Coronary artery (tissue), 2 donors: ENCODE measurements at regions not wholly inside any gene's neighbourhood (a gene's known extent, or its start where the extent isn't known, plus 50 kb on each side); places are given as distances from the start of the nearest gene placed in this dataset.

Experiments used
- DNase-seq: peaks from one replicate; pipeline ENCODE4 v3.0.0-alpha.2; 2017; ENCODE audit warnings: low spot score
- H3K27ac ChIP-seq, 2 donors: fragments of 200-600 bp; sonication (generic); one replicate each; pipeline ENCODE4 v1.5.1; 2016 to 2019
- H3K4me3 ChIP-seq: fragments of 200-600 bp; sonication (generic); 2 replicates; pipeline ENCODE4 v1.5.1; 2016; ENCODE audit warnings: mild to moderate bottlenecking, moderate library complexity
- TF ChIP-seq, protein P1 (sequence below): fragments of 200-600 bp; sonication (generic); IDR thresholded peaks from one replicate; pipeline ENCODE4 v1.5.1; 2019; ENCODE audit warnings: antibody characterized with exemption

GRCh38 chr7:125568799-125569198, 639.2 kb upstream of the POT1 start:
- Histone ChIP-seq H3K4me3 (no peak overlapping the region), H3K27ac (no peak overlapping the region)
- DNase-seq = no peak
- TF ChIP-seq, protein P1, sequence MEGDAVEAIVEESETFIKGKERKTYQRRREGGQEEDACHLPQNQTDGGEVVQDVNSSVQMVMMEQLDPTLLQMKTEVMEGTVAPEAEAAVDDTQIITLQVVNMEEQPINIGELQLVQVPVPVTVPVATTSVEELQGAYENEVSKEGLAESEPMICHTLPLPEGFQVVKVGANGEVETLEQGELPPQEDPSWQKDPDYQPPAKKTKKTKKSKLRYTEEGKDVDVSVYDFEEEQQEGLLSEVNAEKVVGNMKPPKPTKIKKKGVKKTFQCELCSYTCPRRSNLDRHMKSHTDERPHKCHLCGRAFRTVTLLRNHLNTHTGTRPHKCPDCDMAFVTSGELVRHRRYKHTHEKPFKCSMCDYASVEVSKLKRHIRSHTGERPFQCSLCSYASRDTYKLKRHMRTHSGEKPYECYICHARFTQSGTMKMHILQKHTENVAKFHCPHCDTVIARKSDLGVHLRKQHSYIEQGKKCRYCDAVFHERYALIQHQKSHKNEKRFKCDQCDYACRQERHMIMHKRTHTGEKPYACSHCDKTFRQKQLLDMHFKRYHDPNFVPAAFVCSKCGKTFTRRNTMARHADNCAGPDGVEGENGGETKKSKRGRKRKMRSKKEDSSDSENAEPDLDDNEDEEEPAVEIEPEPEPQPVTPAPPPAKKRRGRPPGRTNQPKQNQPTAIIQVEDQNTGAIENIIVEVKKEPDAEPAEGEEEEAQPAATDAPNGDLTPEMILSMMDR = no peak

DNA sequence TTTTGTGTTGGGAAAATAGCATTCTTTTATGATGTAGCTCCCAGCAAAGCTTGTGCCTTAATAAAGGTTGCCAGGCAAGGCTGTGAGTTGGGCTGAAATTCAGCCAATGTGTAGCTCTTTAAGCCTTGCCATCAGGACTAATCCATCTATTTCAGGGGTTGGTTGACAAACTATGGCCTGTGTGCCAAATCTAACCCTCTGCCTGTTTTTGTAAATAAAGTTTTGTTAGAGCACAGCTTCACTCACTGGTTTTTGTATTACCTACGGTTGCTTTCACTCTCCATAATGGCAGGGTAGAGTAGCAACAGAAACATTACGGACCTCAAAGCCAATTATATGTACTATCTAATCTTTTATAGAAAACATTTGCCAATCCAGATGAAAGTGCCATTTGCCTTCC, 638.1 kb upstream of the POT1 start:
- Histone ChIP-seq H3K27ac (no peak overlapping the region), H3K4me3 (no peak overlapping the region)
- TF ChIP-seq, protein P1 = no peak
- DNase-seq = no peak

- Histone ChIP-seq H3K27ac (no peak overlapping the region), H3K4me3 (no peak overlapping the region)
- DNase-seq = no peak
- TF ChIP-seq, protein P1 = no peak
Measured at GRCh38 chr7:125563964-125564529, 634.4 kb upstream of the POT1 start.

- H3K4me3 ChIP-seq = no peak overlapping the region
- DNase-seq = no peak
- no peak overlapping the region for H3K27ac ChIP-seq
- TF ChIP-seq, protein P1 = no peak
Measured at GRCh38 chr7:125563557-125563956, 633.9 kb upstream of the POT1 start.

DNA sequence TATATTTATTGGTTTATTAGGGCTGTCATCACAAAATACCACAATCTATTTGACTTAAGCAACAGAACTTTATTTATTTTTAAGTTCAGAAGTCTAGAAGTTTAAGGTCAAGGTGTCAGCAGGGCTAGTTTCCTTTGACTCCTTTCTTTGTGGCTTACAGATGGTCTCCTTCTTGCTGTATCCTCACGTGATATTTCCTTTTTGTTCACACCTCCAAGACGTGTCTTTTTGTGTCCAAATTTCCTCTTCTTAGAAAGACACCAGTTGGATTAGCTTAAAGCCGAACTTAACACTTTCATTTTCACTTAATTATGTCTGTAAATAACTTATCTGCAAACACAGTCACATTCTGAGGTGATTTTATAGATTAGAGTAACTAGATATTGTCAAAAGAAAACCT, 631.4 kb upstream of the POT1 start:
- Histone ChIP-seq H3K4me3 (no peak overlapping the region), H3K27ac (no peak overlapping the region)
- TF ChIP-seq, protein P1 = no peak
- DNase-seq = no peak

- TF ChIP-seq, protein P1 = no peak
- H3K4me3 ChIP-seq = no peak overlapping the region
- DNase-seq = no peak
- H3K27ac ChIP-seq = no peak overlapping the region
Measured at GRCh38 chr7:125559921-125560320, 630.3 kb upstream of the POT1 start.

- no peak overlapping the region for H3K4me3 ChIP-seq
- TF ChIP-seq, protein P1 = no peak
- no peak overlapping the region for H3K27ac ChIP-seq
- no peak for DNase-seq
Measured at GRCh38 chr7:125555916-125556315, 626.3 kb upstream of the POT1 start.
